ENCODE measurements at regions not wholly inside any gene's neighbourhood (a gene's known extent, or its start where the extent isn't known, plus 50 kb on each side); places are given as distances from the start of the nearest gene placed in this dataset.

GRCh38 chr14:38079886-38080285 lies 127.8 kb upstream of the SSTR1 start:
- Histone ChIP-seq H3K27ac (ENCODE audit: low read depth, low read length) (no peak overlapping the region), H3K4me2 (ENCODE audit: insufficient read depth, low read length) (no peak overlapping the region), H2AFZ (ENCODE audit: low read length) (no peak overlapping the region), H3K27me3 (ENCODE audit: insufficient read depth, low read length) (no peaks in the 10 kb centered on the region), H3K9me3 (ENCODE audit: low read depth, low read length) (no peaks in the 10 kb centered on the region), H3K4me1 (ENCODE audit: insufficient read depth, low read length) (no peaks in the 10 kb centered on the region), H4K20me1 (ENCODE audit: insufficient read depth, low read length) (no peaks in the 10 kb centered on the region), H3K4me3 (ENCODE audit: insufficient read depth, low read length) (no peak overlapping the region), H3K36me3 (ENCODE audit: insufficient read depth, low read length) (no peaks in the 10 kb centered on the region), H3K79me2 (ENCODE audit: insufficient read depth, low read length) (no peaks in the 10 kb centered on the region)
- no peak for DNase-seq (ENCODE audit: insufficient read length, low spot score, missing footprints)
- TF ChIP-seq CTCF (IDR thresholded peaks at IDR 0.05; ENCODE audit: extremely low read depth, low read depth, low read length), result no peak

- no peaks in the 10 kb centered on the region for H3K4me1 ChIP-seq (ENCODE audit: insufficient read depth, low read length)
- no peak for TF ChIP-seq CTCF (IDR thresholded peaks at IDR 0.05; ENCODE audit: extremely low read depth, low read depth, low read length)
Observed at GRCh38 chr14:38080696-38081095, 127.0 kb upstream of the SSTR1 start.

GRCh38 chr14:38083039-38083438 lies 124.7 kb upstream of the SSTR1 start:
- H3K36me3 ChIP-seq (ENCODE audit: insufficient read depth, low read length), result no peaks in the 10 kb centered on the region
- no peak overlapping the region for H2AFZ ChIP-seq (ENCODE audit: low read length)
- no peak overlapping the region for H3K4me2 ChIP-seq (ENCODE audit: insufficient read depth, low read length)
- H3K4me1 ChIP-seq (ENCODE audit: insufficient read depth, low read length), result no peaks in the 10 kb centered on the region
- no peak for DNase-seq (ENCODE audit: insufficient read length, low spot score, missing footprints)
- H3K4me3 ChIP-seq (ENCODE audit: insufficient read depth, low read length), result no peak overlapping the region
- H3K27me3 ChIP-seq (ENCODE audit: insufficient read depth, low read length), result no peaks in the 10 kb centered on the region
- no peaks in the 10 kb centered on the region for H3K79me2 ChIP-seq (ENCODE audit: insufficient read depth, low read length)
- no peaks in the 10 kb centered on the region for H4K20me1 ChIP-seq (ENCODE audit: insufficient read depth, low read length)
- H3K9me3 ChIP-seq (ENCODE audit: low read depth, low read length), result no peaks in the 10 kb centered on the region
- H3K27ac ChIP-seq (ENCODE audit: low read depth, low read length), result no peak overlapping the region
- TF ChIP-seq CTCF (IDR thresholded peaks at IDR 0.05; ENCODE audit: extremely low read depth, low read depth, low read length), result no peak

More at GRCh38 chr14:38080696-38081095, 127.0 kb upstream of the SSTR1 start:
- no peaks in the 10 kb centered on the region for H3K27me3 ChIP-seq (ENCODE audit: insufficient read depth, low read length)
- DNase-seq (ENCODE audit: insufficient read length, low spot score, missing footprints), result no peak
- H2AFZ ChIP-seq (ENCODE audit: low read length), result no peak overlapping the region
- H3K79me2 ChIP-seq (ENCODE audit: insufficient read depth, low read length), result no peaks in the 10 kb centered on the region
- no peaks in the 10 kb centered on the region for H3K9me3 ChIP-seq (ENCODE audit: low read depth, low read length)
- no peak overlapping the region for H3K4me2 ChIP-seq (ENCODE audit: insufficient read depth, low read length)
- H3K36me3 ChIP-seq (ENCODE audit: insufficient read depth, low read length), result no peaks in the 10 kb centered on the region
- no peak overlapping the region for H3K4me3 ChIP-seq (ENCODE audit: insufficient read depth, low read length)
- no peak overlapping the region for H3K27ac ChIP-seq (ENCODE audit: low read depth, low read length)
- no peaks in the 10 kb centered on the region for H4K20me1 ChIP-seq (ENCODE audit: insufficient read depth, low read length)

GRCh38 chr14:38089123-38089522 lies 118.6 kb upstream of the SSTR1 start:
- Histone ChIP-seq H4K20me1 (ENCODE audit: insufficient read depth, low read length) (no peaks in the 10 kb centered on the region), H2AFZ (ENCODE audit: low read length) (no peak overlapping the region), H3K27me3 (ENCODE audit: insufficient read depth, low read length) (no peaks in the 10 kb centered on the region), H3K79me2 (ENCODE audit: insufficient read depth, low read length) (no peaks in the 10 kb centered on the region), H3K9me3 (ENCODE audit: low read depth, low read length) (peaks cover 4% of the 10 kb centered on the region), H3K4me2 (ENCODE audit: insufficient read depth, low read length) (no peak overlapping the region), H3K4me3 (ENCODE audit: insufficient read depth, low read length) (no peak overlapping the region), H3K4me1 (ENCODE audit: insufficient read depth, low read length) (no peaks in the 10 kb centered on the region), H3K36me3 (ENCODE audit: insufficient read depth, low read length) (no peaks in the 10 kb centered on the region), H3K27ac (ENCODE audit: low read depth, low read length) (no peak overlapping the region)
- no peak for DNase-seq (ENCODE audit: insufficient read length, low spot score, missing footprints)
- no peak for TF ChIP-seq CTCF (IDR thresholded peaks at IDR 0.05; ENCODE audit: extremely low read depth, low read depth, low read length)
